Panc1 (cell line): ENCODE measurements at regions not wholly inside any gene's neighbourhood (a gene's known extent, or its start where the extent isn't known, plus 50 kb on each side); places are given as distances from the start of the nearest gene placed in this dataset.

Source experiments
- POLR2AphosphoS5 ChIP-seq: IDR thresholded peaks from 2 replicates; pipeline ENCODE4 v1.6.1; 2012; ENCODE audit warnings: mild to moderate bottlenecking, low read depth, low read length, moderate library complexity
- SIN3A ChIP-seq: IDR thresholded peaks from 2 replicates; pipeline ENCODE4 v1.6.1; 2012; ENCODE audit warnings: low read depth, mild to moderate bottlenecking, low read length, moderate library complexity, borderline replicate concordance; ENCODE audit not compliant: insufficient read depth
- TCF7L2 ChIP-seq: IDR thresholded peaks from 2 replicates; pipeline ENCODE4 v1.6.1; 2011; ENCODE audit warnings: mild to moderate bottlenecking, low read depth, low read length, inconsistent platforms
- TF ChIP-seq, protein P1 (sequence below): fragments of 450-650 bp; IDR thresholded peaks from 2 replicates; pipeline ENCODE4 v1.5.1; 2017; ENCODE audit warnings: mild to moderate bottlenecking

GRCh38 chr1:14421977-14422609 is 176.4 kb upstream of the KAZN start:
- TF ChIP-seq, protein P1, sequence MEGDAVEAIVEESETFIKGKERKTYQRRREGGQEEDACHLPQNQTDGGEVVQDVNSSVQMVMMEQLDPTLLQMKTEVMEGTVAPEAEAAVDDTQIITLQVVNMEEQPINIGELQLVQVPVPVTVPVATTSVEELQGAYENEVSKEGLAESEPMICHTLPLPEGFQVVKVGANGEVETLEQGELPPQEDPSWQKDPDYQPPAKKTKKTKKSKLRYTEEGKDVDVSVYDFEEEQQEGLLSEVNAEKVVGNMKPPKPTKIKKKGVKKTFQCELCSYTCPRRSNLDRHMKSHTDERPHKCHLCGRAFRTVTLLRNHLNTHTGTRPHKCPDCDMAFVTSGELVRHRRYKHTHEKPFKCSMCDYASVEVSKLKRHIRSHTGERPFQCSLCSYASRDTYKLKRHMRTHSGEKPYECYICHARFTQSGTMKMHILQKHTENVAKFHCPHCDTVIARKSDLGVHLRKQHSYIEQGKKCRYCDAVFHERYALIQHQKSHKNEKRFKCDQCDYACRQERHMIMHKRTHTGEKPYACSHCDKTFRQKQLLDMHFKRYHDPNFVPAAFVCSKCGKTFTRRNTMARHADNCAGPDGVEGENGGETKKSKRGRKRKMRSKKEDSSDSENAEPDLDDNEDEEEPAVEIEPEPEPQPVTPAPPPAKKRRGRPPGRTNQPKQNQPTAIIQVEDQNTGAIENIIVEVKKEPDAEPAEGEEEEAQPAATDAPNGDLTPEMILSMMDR, result no peak
- TF ChIP-seq TCF7L2 (no peak), POLR2AphosphoS5 (no peak), SIN3A (no peak)
